NCI-H526 treated with DMSO at 0.1 percent for 48 hours (cell line): ENCODE measurements at regions not wholly inside any gene's neighbourhood (a gene's known extent, or its start where the extent isn't known, plus 50 kb on each side); places are given as distances from the start of the nearest gene placed in this dataset.

Experiments
- DNase-seq: peaks from one replicate; lab custom pipeline; 2025; lab: John Stamatoyannopoulos, UW

- no peak for DNase-seq
Measured at GRCh38 chr6:105608711-105609374, 206.0 kb upstream of the PREP start.

GRCh38 chr6:105607636-105608621 is 205.0 kb upstream of the PREP start:
- DNase-seq, result no peak

- no peak for DNase-seq
Measured at GRCh38 chr6:105606831-105607463, 204.1 kb upstream of the PREP start.

- no peak for DNase-seq
Measured at GRCh38 chr6:105604587-105604884, 201.7 kb upstream of the PREP start.

GRCh38 chr6:105603788-105604586 is 201.1 kb upstream of the PREP start:
- no peak for DNase-seq

- DNase-seq, result no peak
Measured at GRCh38 chr6:105601541-105602236, 198.8 kb upstream of the PREP start.

GRCh38 chr6:105600336-105601260 is 197.7 kb upstream of the PREP start:
- no peak for DNase-seq

- DNase-seq, result no peak
Measured at GRCh38 chr6:105598264-105598663, 195.4 kb upstream of the PREP start.

- no peak for DNase-seq
Measured at GRCh38 chr6:105596284-105596755, 193.4 kb upstream of the PREP start.

GRCh38 chr6:105595829-105596228 is 192.9 kb upstream of the PREP start:
- DNase-seq, result no peak

- DNase-seq, result no peak
Measured at GRCh38 chr6:105594821-105595220, 191.9 kb upstream of the PREP start.

GRCh38 chr6:105593805-105594671 is 191.2 kb upstream of the PREP start:
- DNase-seq, result no peak

GRCh38 chr6:105593056-105593690 is 190.3 kb upstream of the PREP start:
- no peak for DNase-seq

- no peak for DNase-seq
Measured at GRCh38 chr6:105592329-105592728, 189.4 kb upstream of the PREP start.

- DNase-seq, result no peak
Measured at GRCh38 chr6:105591053-105591452, 188.2 kb upstream of the PREP start.

- no peak for DNase-seq
Measured at GRCh38 chr6:105588123-105588710, 185.3 kb upstream of the PREP start.

- DNase-seq, result no peak
Measured at GRCh38 chr6:105587349-105588122, 184.7 kb upstream of the PREP start.
